ENCODE measurements at regions not wholly inside any gene's neighbourhood (a gene's known extent, or its start where the extent isn't known, plus 50 kb on each side); places are given as distances from the start of the nearest gene placed in this dataset.

- DNase-seq (ENCODE audit: low read depth), result no peak
Measured at GRCh38 chr2:5339473-5339872, 352.7 kb upstream of the SOX11 start.

DNA sequence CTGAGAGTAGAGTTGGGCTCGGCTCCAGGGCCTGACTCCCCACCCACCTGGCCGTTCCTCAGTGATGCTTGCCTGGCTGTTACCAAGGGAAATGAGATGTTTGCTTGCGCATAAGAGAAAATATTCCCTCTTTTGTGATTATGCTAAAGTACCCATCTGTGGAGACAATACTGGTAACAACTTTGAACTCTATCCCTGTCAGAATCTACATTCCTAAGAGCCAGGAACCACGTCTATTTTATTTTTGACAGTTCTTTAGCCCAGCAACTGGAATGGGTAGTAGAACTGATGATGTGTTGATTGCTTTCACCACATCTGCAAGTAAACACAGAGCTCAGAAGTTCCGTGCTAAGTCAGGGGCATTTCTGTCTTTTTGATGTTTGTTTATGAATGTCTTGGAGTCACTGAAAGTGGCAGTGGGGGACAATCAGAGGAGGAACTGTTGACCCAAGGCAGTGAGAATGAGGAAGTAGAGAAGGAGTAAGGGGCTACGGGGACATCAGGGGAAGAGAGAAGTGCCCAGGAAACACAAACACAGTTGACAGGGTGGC is 348.3 kb upstream of the SOX11 start:
- no peak for DNase-seq (ENCODE audit: low read depth)

GRCh38 chr2:5352286-5352685 is 339.9 kb upstream of the SOX11 start:
- no peak for DNase-seq (ENCODE audit: low read depth)

GRCh38 chr2:5353565-5353964 is 338.6 kb upstream of the SOX11 start:
- DNase-seq (ENCODE audit: low read depth), result no peak

GRCh38 chr2:5359397-5359796 is 332.8 kb upstream of the SOX11 start:
- no peak for DNase-seq (ENCODE audit: low read depth)

DNA sequence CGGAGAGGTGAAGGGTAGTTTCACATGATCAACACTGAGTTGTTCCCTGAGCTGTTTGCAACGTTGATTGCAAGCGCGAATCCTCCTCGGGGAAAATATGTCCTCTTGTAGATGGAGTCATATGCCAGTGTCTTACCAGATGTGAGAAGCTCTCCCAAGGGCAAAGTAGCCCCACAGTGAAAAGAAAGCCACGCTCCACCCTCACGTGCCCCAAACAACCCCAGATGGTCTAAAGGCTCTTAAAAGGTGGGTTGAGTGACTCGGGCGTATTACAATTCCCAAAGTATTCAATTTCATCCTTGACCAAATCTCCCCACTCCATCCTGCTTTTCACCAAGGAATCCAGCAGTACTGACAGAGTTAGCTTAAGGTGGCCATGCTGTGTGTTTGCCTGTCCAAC is 332.1 kb upstream of the SOX11 start:
- DNase-seq (ENCODE audit: low read depth), result no peak

DNA sequence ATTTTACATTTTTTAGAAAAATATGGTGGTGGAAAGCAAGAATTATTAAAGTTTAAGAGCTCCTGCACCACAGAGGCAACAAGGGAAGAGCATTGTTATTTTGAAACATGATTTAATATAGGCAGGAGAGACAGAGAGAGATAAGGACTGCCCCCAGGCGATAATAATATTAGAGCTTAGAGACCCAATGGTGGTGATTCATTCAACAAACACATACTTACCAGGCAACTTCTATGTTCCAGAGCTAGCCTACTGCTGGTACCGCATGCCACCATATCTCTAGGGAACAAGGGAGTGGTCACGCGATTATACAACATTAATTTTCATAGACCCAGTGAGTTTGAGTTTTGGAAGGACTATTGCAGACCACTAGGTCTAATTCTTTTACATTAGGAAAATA is 327.8 kb upstream of the SOX11 start:
- no peak for DNase-seq (ENCODE audit: low read depth)

DNA sequence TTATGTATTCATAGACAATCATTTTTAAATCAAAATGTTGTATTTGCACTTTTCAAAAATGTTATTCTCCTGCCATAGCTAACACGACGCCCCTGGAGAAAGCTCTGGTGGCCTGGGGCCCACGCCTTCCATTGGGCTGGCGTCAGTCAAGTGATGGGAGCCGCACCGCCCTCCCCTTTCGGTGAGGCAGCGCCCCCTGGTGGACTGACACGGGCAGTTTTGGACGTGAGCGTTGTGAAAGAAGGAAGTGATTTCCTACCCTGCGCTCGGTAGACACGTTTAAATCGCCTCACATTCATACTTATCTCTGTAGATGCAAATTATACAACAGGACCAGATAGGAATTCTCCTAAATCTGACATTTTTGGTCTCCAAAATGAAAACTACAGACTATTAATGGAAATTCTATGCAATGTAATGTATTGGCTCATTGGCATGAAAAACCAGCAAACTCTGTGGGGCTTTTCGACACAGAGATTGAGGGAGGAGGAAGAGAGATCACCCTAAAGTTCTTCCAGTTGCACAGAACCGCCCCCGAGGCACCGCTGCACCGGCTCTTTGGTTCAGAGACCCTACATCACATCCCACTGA is 326.2 kb upstream of the SOX11 start:
- DNase-seq (ENCODE audit: low read depth), result no peak

GRCh38 chr2:5367321-5367720 is 324.9 kb upstream of the SOX11 start:
- no peak for DNase-seq (ENCODE audit: low read depth)

DNA sequence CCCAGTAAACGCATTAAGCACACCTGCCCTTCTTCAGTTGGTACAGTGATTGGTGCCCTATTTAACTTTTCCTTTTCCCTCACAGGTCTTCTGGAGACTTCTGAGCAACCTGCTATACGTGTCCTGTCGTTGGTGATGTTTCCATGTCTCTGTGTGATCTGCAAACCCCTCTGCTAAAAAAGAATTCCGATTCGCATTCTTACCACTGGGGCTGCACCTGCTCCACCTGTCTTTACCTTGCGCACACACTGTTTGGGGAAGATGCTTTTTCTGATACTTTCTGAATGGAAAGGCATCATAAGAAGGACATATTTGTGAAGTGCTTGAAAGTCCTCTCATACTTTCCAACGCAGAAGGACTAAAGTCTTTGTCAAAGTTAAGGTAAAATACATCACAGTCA is 323.9 kb upstream of the SOX11 start:
- no peak for DNase-seq (ENCODE audit: low read depth)

DNA sequence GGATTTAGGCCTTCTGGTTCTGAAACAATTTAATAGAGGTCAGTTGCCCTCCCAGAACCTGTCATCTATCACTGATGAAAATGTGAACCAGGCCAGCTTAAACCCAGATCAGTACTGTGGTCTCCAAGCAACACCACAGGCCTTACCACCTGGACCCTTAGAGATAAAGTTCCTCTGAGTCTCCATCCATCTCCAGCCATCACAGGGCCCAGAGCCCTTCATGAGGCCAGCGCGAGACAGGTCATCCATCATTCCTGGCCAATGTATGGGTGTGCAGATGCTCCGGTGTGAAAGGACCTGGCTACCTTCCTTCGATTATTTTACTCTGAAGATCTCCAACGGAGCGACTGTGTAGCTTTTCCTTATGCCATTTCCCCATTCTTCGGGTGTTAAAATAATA is 322.7 kb upstream of the SOX11 start:
- DNase-seq (ENCODE audit: low read depth), result no peak

DNA sequence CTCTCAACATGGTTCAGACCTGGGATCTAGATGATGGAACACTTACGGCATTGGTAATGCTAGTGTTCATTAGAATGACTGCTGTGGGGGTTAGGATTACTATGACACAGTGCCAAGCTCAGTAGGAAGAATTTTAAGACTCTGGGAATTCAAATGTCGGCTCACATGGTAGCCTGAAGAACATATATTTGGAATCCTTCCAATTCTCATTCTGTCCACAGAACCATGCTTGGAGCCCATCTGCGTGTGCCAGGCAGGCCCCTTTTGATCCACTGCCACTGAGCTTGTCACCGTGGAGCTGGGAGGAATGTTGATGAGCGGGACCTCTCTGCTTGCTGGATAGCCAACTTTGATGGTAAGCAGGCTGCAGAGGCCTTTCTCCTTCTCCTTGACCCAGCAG is 322.0 kb upstream of the SOX11 start:
- DNase-seq (ENCODE audit: low read depth), result no peak

DNA sequence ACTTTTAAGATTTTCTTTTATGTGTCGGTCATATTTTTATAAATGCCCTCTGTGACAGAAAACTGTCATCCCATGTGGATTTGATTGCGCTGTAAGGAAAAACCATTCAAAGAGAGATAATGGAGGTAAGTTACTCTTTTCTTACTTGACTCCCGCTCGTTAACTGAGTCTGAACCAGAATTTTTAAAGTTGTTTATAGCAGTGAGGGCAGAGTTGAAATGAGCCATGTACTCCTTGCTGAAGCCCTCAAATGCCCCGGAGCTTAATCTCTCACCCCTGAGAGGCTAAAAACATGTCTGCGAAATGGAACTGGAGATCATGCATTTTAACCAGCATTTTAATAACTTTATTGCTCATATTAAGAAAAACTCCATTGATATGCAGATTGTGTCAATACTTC is 320.0 kb upstream of the SOX11 start:
- DNase-seq (ENCODE audit: low read depth), result no peak

DNA sequence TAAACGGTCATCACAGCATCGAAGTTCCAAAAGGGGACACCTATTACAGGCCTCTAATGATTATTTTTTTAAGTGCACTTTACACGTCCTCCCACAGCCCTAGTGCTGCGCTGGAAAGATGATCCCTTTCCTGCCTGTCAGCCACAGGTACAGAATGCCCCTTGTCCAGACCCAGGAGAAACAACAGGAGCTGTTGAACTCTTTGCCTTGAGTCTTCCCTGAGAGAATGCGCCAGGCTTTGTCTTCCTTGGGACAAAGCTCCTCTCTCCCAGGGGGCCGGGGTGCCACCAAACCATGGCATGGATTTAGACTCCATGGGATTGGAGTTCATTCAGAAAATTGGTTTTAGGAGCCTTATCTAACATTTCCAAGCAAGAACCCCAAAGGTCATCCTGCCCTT is 319.0 kb upstream of the SOX11 start:
- no peak for DNase-seq (ENCODE audit: low read depth)

DNA sequence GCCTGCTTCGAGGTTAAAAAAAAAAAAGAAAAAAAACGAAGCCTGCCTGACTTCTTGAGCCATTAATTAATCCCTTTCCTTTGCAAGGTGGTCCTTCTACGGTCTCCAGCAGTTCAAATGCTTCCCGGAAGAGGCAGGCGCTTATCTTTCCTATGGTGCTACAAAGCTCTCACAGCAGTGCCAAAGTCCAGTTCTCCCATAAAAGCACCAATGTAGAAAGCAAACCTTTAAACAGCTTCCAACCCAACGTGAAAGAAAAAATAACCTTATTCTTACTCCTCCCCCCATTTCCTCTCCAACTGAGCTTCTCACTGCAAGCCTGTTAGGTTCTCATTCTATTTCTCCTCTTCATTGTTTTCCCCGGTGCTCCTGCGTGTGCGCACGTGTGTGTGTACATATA is 317.4 kb upstream of the SOX11 start:
- DNase-seq (ENCODE audit: low read depth), result no peak

- no peak for DNase-seq (ENCODE audit: low read depth)
Measured at GRCh38 chr2:5377323-5377722, 314.9 kb upstream of the SOX11 start.

DNA sequence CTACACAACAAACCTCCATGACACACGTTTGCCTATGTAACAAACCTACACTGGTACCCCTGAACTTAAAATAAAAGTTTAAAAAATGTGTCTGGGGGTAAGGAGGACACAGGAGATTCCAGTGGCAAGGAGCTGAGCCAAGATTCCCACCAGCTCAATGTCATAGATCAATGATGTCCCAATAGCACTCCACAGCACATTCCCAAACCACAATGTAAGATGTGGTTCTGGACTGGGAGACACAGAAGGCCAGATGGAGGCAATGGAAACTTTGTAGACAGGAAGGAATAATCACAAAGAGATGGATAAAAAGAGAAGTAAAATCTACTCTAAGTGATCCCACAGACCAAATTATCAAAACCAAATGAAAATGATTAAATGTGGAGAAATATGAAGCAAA is 312.4 kb upstream of the SOX11 start:
- no peak for DNase-seq (ENCODE audit: low read depth)

DNA sequence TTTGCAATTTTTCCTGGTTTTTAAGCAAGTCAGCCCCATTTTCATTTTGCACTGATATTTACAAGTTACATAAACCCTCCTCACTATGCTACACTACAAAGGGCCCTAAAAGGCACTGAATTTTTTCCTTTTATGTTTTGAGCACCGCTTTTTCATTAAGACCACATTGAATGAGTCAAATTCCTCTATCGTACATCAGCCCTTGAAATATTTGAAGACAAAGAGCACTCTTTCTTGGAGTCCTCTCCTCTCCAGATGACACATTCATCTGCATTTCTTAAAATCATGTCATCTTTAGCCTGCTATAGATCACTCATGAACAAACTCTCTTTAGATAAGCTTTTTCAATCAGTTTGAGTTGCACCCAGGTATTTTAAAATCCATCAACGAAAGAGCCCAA is 306.6 kb upstream of the SOX11 start:
- DNase-seq (ENCODE audit: low read depth), result no peak

DNA sequence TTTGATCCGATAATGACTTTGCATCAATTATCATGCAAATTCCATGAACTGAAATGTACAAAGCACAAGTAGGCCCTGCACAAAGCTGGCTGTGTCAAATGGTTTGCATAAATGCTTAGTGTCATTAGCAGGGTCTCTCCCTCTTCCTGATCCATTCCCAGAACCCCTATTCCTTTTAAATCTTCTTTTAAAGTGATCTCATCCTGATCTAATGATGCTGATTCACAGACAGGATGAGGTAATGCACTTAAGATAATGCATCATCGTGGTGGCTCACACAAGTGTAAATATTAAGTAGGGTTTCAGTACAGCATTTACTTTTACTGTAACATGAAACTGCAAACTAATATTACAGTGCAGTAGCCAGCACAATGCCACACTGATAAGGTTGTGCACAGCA is 304.8 kb upstream of the SOX11 start:
- DNase-seq (ENCODE audit: low read depth), result no peak

DNA sequence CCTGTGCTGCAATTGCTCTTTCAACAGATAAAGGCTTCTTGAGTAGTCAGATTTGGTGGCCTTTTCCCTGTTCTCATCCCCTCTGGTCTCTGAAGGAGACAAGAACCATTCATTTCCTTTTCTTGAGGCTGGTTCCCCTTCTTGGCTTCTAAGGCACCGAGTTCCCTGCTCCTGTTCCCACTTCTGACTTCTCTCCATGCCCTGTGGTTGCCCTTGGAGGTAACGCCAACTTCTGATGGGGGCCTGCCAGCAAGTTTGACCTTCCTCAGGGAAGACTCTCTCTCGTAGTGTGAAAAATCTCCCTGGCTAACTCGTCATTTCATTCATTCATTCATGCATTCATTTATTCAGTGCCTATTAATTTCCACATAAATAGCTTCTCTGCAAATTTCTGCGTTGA is 302.4 kb upstream of the SOX11 start:
- no peak for DNase-seq (ENCODE audit: low read depth)

DNA sequence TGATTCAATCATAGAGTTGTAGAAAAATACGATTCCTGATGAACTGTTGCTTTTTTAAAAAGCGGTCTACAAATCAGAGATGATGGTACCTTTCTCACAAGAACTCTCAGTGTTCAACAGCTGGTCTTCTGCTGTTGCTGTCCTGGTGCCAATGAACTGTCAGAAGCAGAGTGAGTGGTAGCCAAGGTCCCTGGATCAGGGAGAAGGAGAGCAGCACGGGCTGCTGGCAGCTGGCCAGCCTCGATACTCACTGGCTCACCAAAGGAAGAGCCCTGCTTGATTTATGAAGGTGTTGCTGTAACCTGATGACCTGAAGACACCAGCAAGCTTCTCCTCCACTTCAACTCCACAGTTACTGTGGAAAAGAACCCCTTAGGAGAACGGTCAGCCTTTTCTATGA is 300.8 kb upstream of the SOX11 start:
- DNase-seq (ENCODE audit: low read depth), result no peak

DNA sequence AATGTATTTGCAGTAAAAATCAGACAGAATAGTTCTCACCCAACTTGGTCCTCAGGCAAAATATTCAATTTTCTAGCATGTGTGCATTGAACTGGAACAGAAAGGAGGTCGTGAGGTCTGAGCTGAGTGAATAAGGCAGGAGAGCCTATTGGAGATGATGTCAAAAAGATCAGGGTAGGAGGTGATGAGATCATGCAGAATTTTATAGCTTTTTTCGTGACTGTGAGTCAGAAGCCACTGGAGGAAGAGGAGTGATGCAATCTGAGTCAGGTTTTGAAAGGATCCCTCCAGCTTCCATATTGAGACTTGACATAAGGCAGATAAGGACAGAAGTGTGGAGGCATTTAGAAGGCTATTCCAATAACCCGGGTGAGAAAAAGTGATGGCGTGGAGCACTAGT is 299.5 kb upstream of the SOX11 start:
- DNase-seq (ENCODE audit: low read depth), result no peak

GRCh38 chr2:5393474-5393873 is 298.7 kb upstream of the SOX11 start:
- no peak for DNase-seq (ENCODE audit: low read depth)

DNA sequence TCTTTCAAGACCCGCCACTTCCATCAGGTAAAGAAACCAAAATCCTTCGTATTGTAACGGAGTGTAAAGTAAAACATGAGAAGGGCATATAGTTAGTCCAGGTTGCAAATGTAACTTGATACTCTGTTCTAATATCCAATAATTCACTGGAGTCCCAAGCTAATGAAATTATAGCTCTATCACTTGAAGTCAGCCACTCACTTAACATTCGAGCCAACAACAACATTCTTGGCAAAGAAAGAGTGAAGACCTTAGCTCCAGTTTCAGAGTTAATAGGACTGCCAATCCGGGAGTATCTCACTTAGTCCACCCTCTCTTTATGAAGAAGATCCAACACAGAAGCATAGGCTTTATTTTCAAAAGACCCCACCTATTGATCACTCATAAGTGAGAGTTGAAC is 298.0 kb upstream of the SOX11 start:
- no peak for DNase-seq (ENCODE audit: low read depth)
